Vagina (tissue), 2 donors: ENCODE measurements at regions not wholly inside any gene's neighbourhood (a gene's known extent, or its start where the extent isn't known, plus 50 kb on each side); places are given as distances from the start of the nearest gene placed in this dataset.

Experiments
- DNase-seq, 2 donors: peaks; one replicate each; pipeline ENCODE4 v3.0.0-alpha.2; 2017; ENCODE audit errors: extremely low spot score in 2 of 2
- H3K27ac ChIP-seq: fragments of 200-600 bp; sonication (generic); one replicate; pipeline ENCODE4 v1.5.1; 2019
- H3K27me3 ChIP-seq: fragments of 200-600 bp; sonication (generic); one replicate; pipeline ENCODE4 v1.5.1; 2019
- H3K36me3 ChIP-seq, 2 donors: fragments of 200-600 bp; sonication (generic); one replicate each; pipeline ENCODE4 v1.5.1; 2017 to 2019
- H3K4me1 ChIP-seq: fragments of 200-600 bp; sonication (generic); one replicate; pipeline ENCODE4 v1.5.1; 2019
- H3K4me3 ChIP-seq, 2 donors: fragments of 200-600 bp; sonication (generic); 1 replicate in 1 of 2; 2 replicates in 1 of 2; pipeline ENCODE4 v1.5.1; 2016 to 2019
- H3K9me3 ChIP-seq: fragments of 200-600 bp; sonication (generic); one replicate; pipeline ENCODE4 v1.5.1; 2019
- CTCF ChIP-seq, 3 experiments: fragments of 450-650 bp in 2 of 3; fragments of 200-600 bp in 1 of 3; sonication (generic) in 1 of 3; IDR thresholded peaks; one replicate each; pipeline ENCODE4 v1.5.1; 2017 to 2019; ENCODE audit warnings: antibody characterized with exemption in 3 of 3, mild to moderate bottlenecking in 2 of 3, moderate library complexity in 2 of 3
- POLR2A ChIP-seq, 2 donors: fragments of 450-650 bp; IDR thresholded peaks; one replicate each; pipeline ENCODE4 v1.6.1; 2017; ENCODE audit warnings: antibody characterized with exemption in 2 of 2, mild to moderate bottlenecking in 2 of 2, moderate library complexity in 2 of 2
- POLR2AphosphoS5 ChIP-seq, 2 donors: sonication (generic); formaldehyde crosslinking; IDR thresholded peaks; one replicate each; pipeline ENCODE4 v1.9.0; 2017; ENCODE audit warnings: antibody characterized with exemption in 2 of 2, mild to moderate bottlenecking in 2 of 2, low read depth in 1 of 2; ENCODE audit not compliant: insufficient read depth in 1 of 2
- intact Hi-C: fragments of 100-400 bp; cut with DNase I; formaldehyde crosslinking; loops from one replicate; pipeline ENCODE4 v1.15.1; 2023

- intact Hi-C loops: no loop called here
- no peaks in the 10 kb centered on the region for H3K36me3 ChIP-seq
- no peak for DNase-seq
- no peaks in the 10 kb centered on the region for H3K27me3 ChIP-seq
- H3K4me3 ChIP-seq: no peak overlapping the region
- TF ChIP-seq CTCF (IDR thresholded peaks at IDR 0.05) (no peak), POLR2A (IDR thresholded peaks at IDR 0.05) (no peak), POLR2AphosphoS5 (IDR thresholded peaks at IDR 0.05; ENCODE audit: insufficient read depth in 1 of 2, low read depth in 1 of 2) (no peak)
- H3K27ac ChIP-seq: no peak overlapping the region
- H3K4me1 ChIP-seq: no peaks in the 10 kb centered on the region
- H3K9me3 ChIP-seq: no peaks in the 10 kb centered on the region
Observed at GRCh38 chr5:156006026-156006647, 320.8 kb upstream of the SGCD start.

- TF ChIP-seq CTCF (IDR thresholded peaks at IDR 0.05) (no peak), POLR2AphosphoS5 (IDR thresholded peaks at IDR 0.05; ENCODE audit: insufficient read depth in 1 of 2, low read depth in 1 of 2) (no peak), POLR2A (IDR thresholded peaks at IDR 0.05) (no peak)
- Histone ChIP-seq H3K36me3 (no peaks in the 10 kb centered on the region), H3K27me3 (no peaks in the 10 kb centered on the region), H3K4me3 (no peak overlapping the region), H3K4me1 (no peaks in the 10 kb centered on the region), H3K27ac (no peak overlapping the region), H3K9me3 (no peaks in the 10 kb centered on the region)
- intact Hi-C loops: no loop called here
- no peak for DNase-seq
Observed at GRCh38 chr5:156008844-156009243, 318.1 kb upstream of the SGCD start.

GRCh38 chr5:156009583-156009982 lies 317.4 kb upstream of the SGCD start:
- TF ChIP-seq POLR2A (IDR thresholded peaks at IDR 0.05): no peak
- no peak for TF ChIP-seq CTCF (IDR thresholded peaks at IDR 0.05)
- TF ChIP-seq POLR2AphosphoS5 (IDR thresholded peaks at IDR 0.05; ENCODE audit: insufficient read depth in 1 of 2, low read depth in 1 of 2): no peak
- intact Hi-C loops: no loop called here

GRCh38 chr5:156015137-156015536 lies 311.8 kb upstream of the SGCD start:
- Histone ChIP-seq H3K4me1 (no peaks in the 10 kb centered on the region), H3K4me3 (no peak overlapping the region), H3K9me3 (no peaks in the 10 kb centered on the region), H3K27ac (no peak overlapping the region), H3K36me3 (no peaks in the 10 kb centered on the region), H3K27me3 (no peaks in the 10 kb centered on the region)
- intact Hi-C loops: no loop called here
- TF ChIP-seq POLR2A (IDR thresholded peaks at IDR 0.05) (no peak), POLR2AphosphoS5 (IDR thresholded peaks at IDR 0.05; ENCODE audit: insufficient read depth in 1 of 2, low read depth in 1 of 2) (no peak), CTCF (IDR thresholded peaks at IDR 0.05) (no peak)
- DNase-seq: no peak

More at GRCh38 chr5:156009583-156009982, 317.4 kb upstream of the SGCD start:
- Histone ChIP-seq H3K9me3 (no peaks in the 10 kb centered on the region), H3K36me3 (no peaks in the 10 kb centered on the region), H3K4me1 (no peaks in the 10 kb centered on the region), H3K4me3 (no peak overlapping the region), H3K27ac (no peak overlapping the region), H3K27me3 (no peaks in the 10 kb centered on the region)
- no peak for DNase-seq

- no peaks in the 10 kb centered on the region for H3K4me1 ChIP-seq
- TF ChIP-seq CTCF (IDR thresholded peaks at IDR 0.05) (no peak), POLR2AphosphoS5 (IDR thresholded peaks at IDR 0.05; ENCODE audit: insufficient read depth in 1 of 2, low read depth in 1 of 2) (no peak), POLR2A (IDR thresholded peaks at IDR 0.05) (no peak)
- no peaks in the 10 kb centered on the region for H3K27me3 ChIP-seq
- H3K4me3 ChIP-seq: no peak overlapping the region
- DNase-seq: no peak
- intact Hi-C loops: no loop called here
- H3K27ac ChIP-seq: no peak overlapping the region
- H3K36me3 ChIP-seq: no peaks in the 10 kb centered on the region
- no peaks in the 10 kb centered on the region for H3K9me3 ChIP-seq
Observed at GRCh38 chr5:156019130-156019529, 307.8 kb upstream of the SGCD start.
